IMR-90 (cell line): ENCODE measurements at regions not wholly inside any gene's neighbourhood (a gene's known extent, or its start where the extent isn't known, plus 50 kb on each side); places are given as distances from the start of the nearest gene placed in this dataset.

Source experiments
- ATAC-seq: fragments of 200-7000 bp; cut with Tn5 transposase; 2 replicates; pipeline ENCODE4 v1.9.1; 2020; ENCODE audit warnings: low read depth, mild to moderate bottlenecking, moderate library complexity
- BruUV-seq: library from RNA; stranded (reverse); fragments of 400-500 nt; replicated peaks from 2 replicates; lab custom pipeline; 2021; lab: Mats Ljungman, UMichigan
- CTCF ChIA-PET: fragments of 300-600 bp; formaldehyde crosslinking; extraction: SDS; loops from one replicate; lab custom pipeline; 2021; ENCODE audit warnings: antibody characterized with exemption; lab: Yijun Ruan, JAX
- POLR2A ChIA-PET: fragments of 300-600 bp; sonication (Branson Sonifier 250); formaldehyde crosslinking; loops from one replicate; lab custom pipeline; 2022; ENCODE audit warnings: antibody characterized with exemption; ENCODE audit not compliant: unreplicated experiment; lab: Charles Lee
- DNase-seq: peaks from one replicate; pipeline ENCODE4 v3.0.0; 2013
- H2AFZ ChIP-seq: replicated peaks from 2 replicates; pipeline ENCODE3; 2013; ENCODE audit warnings: low read length, mild to moderate bottlenecking; ENCODE audit not compliant: poor library complexity
- H2AK5ac ChIP-seq: 2 replicates; pipeline ENCODE4 v1.6.1; 2013; ENCODE audit warnings: low read depth, low read length, inconsistent platforms
- H2AK9ac ChIP-seq: replicated peaks from 2 replicates; pipeline ENCODE3; 2013; ENCODE audit warnings: mild to moderate bottlenecking, low read depth, low read length, moderate library complexity; ENCODE audit not compliant: poor library complexity
- H2BK120ac ChIP-seq: 2 replicates; pipeline ENCODE4 v1.6.1; 2013; ENCODE audit warnings: low read depth, low read length, inconsistent platforms
- H2BK15ac ChIP-seq: 3 replicates; pipeline ENCODE4 v1.6.1; 2013; ENCODE audit warnings: low read depth, low read length, inconsistent platforms
- H2BK20ac ChIP-seq: 2 replicates; pipeline ENCODE4 v1.6.1; 2013; ENCODE audit warnings: low read depth, mild to moderate bottlenecking, inconsistent platforms, low read length, moderate library complexity
- H2BK5ac ChIP-seq: 2 replicates; pipeline ENCODE4 v1.6.1; 2013; ENCODE audit warnings: mild to moderate bottlenecking, low read depth, low read length, inconsistent platforms; ENCODE audit not compliant: poor library complexity, severe bottlenecking
- H3K14ac ChIP-seq: replicated peaks from 2 replicates; pipeline ENCODE4 v1.6.1; 2013; ENCODE audit warnings: low read depth, low read length, inconsistent platforms
- H3K18ac ChIP-seq: 2 replicates; pipeline ENCODE4 v1.6.1; 2013; ENCODE audit warnings: low read depth, low read length, control low read depth
- H3K23ac ChIP-seq: 2 replicates; pipeline ENCODE4 v1.6.1; 2013; ENCODE audit warnings: low read depth, low read length, inconsistent platforms
- H3K27ac ChIP-seq: 2 replicates; pipeline ENCODE4 v1.5.1; 2013; ENCODE audit warnings: mild to moderate bottlenecking, control low read depth, low read length; ENCODE audit not compliant: insufficient read depth
- H3K27me3 ChIP-seq: 2 replicates; pipeline ENCODE4 v1.6.1; 2013; ENCODE audit warnings: low read length; ENCODE audit not compliant: control insufficient read depth, insufficient read depth
- H3K36me3 ChIP-seq: 2 replicates; pipeline ENCODE4 v1.6.1; 2013; ENCODE audit warnings: low read length, mixed read lengths; ENCODE audit not compliant: control insufficient read depth, insufficient read depth
- H3K4ac ChIP-seq: 2 replicates; pipeline ENCODE4 v1.6.1; 2013; ENCODE audit warnings: low read depth, low read length, inconsistent platforms
- H3K4me1 ChIP-seq: 2 replicates; pipeline ENCODE4 v1.6.1; 2013; ENCODE audit warnings: low read length, mixed read lengths; ENCODE audit not compliant: control insufficient read depth, insufficient read depth
- H3K4me2 ChIP-seq: 2 replicates; pipeline ENCODE4 v1.6.1; 2013; ENCODE audit warnings: low read depth, mild to moderate bottlenecking, control low read depth, low read length, moderate library complexity
- H3K4me3 ChIP-seq: 2 replicates; pipeline ENCODE4 v1.5.1; 2013; ENCODE audit warnings: low read depth, mild to moderate bottlenecking, control low read depth, low read length, moderate library complexity; ENCODE audit not compliant: insufficient read depth
- H3K56ac ChIP-seq: 2 replicates; pipeline ENCODE4 v1.6.1; 2013; ENCODE audit warnings: low read length, inconsistent platforms; ENCODE audit not compliant: insufficient read depth; ENCODE audit errors: extremely low read depth
- H3K79me1 ChIP-seq, 2 experiments: 2 replicates each; pipeline ENCODE4 v1.6.1; 2013; ENCODE audit warnings: low read length in 2 of 2, inconsistent platforms in 1 of 2, low read depth in 1 of 2
- H3K9ac ChIP-seq: 2 replicates; pipeline ENCODE4 v1.6.1; 2013; ENCODE audit warnings: low read depth, low read length, control low read depth
- H3K9me1 ChIP-seq: 2 replicates; pipeline ENCODE4 v1.6.1; 2013; ENCODE audit warnings: low read length, inconsistent platforms; ENCODE audit not compliant: insufficient read depth
- H3K9me3 ChIP-seq: 2 replicates; pipeline ENCODE4 v1.6.1; 2013; ENCODE audit warnings: low read length; ENCODE audit not compliant: control insufficient read depth, insufficient read depth
- H4K20me1 ChIP-seq: 2 replicates; pipeline ENCODE4 v1.6.1; 2013; ENCODE audit warnings: low read length, inconsistent platforms; ENCODE audit not compliant: insufficient read depth
- H4K5ac ChIP-seq: 2 replicates; pipeline ENCODE4 v1.6.1; 2013; ENCODE audit warnings: mild to moderate bottlenecking, low read depth, low read length, control low read depth
- H4K8ac ChIP-seq, 2 experiments: 2 replicates each; pipeline ENCODE4 v1.6.1; 2013; ENCODE audit warnings: low read depth in 2 of 2, low read length in 2 of 2, control low read depth in 1 of 2, inconsistent platforms in 1 of 2
- H4K91ac ChIP-seq: 2 replicates; pipeline ENCODE4 v1.6.1; 2013; ENCODE audit warnings: low read depth, low read length, inconsistent platforms; ENCODE audit not compliant: insufficient read depth
- BHLHE40 ChIP-seq: fragments of 150-350 bp; IDR thresholded peaks from 2 replicates; pipeline ENCODE4 v1.6.1; 2016; ENCODE audit warnings: mild to moderate bottlenecking, low read depth, low read length
- CEBPB ChIP-seq: IDR thresholded peaks from 2 replicates; pipeline ENCODE4 v1.6.1; 2012; ENCODE audit warnings: low read depth, low read length, improper control_type of control experiment
- CHD1 ChIP-seq: IDR thresholded peaks from 2 replicates; pipeline ENCODE4 v1.6.1; 2012; ENCODE audit warnings: low read depth, low read length, improper control_type of control experiment
- CTCF ChIP-seq: conservative IDR thresholded peaks from 2 replicates; pipeline ENCODE4 v1.5.1; 2012; ENCODE audit warnings: mild to moderate bottlenecking, low read depth, low read length, improper control_type of control experiment
- ELK1 ChIP-seq: fragments of 150-350 bp; IDR thresholded peaks from 2 replicates; pipeline ENCODE4 v1.6.1; 2016; ENCODE audit warnings: low read depth, mild to moderate bottlenecking, low read length, moderate library complexity, borderline replicate concordance
- FOS ChIP-seq: fragments of 150-350 bp; IDR thresholded peaks from 2 replicates; pipeline ENCODE4 v1.6.1; 2016; ENCODE audit warnings: low read depth, low read length
- MAFK ChIP-seq: IDR thresholded peaks from 2 replicates; pipeline ENCODE4 v1.6.1; 2012; ENCODE audit warnings: low read depth, low read length, improper control_type of control experiment
- MAZ ChIP-seq: IDR thresholded peaks from 2 replicates; pipeline ENCODE4 v1.6.1; 2012; ENCODE audit warnings: low read depth, mild to moderate bottlenecking, low read length, improper control_type of control experiment, moderate library complexity, borderline replicate concordance
- MXI1 ChIP-seq: IDR thresholded peaks from 2 replicates; pipeline ENCODE4 v1.6.1; 2012; ENCODE audit warnings: low read depth, mild to moderate bottlenecking, low read length, moderate library complexity, borderline replicate concordance
- NFE2L2 ChIP-seq: fragments of 150-350 bp; IDR thresholded peaks from 2 replicates; pipeline ENCODE4 v1.6.1; 2016; ENCODE audit warnings: low read depth, mild to moderate bottlenecking, low read length
- POLR2A ChIP-seq: IDR thresholded peaks from 2 replicates; pipeline ENCODE4 v1.6.1; 2012; ENCODE audit warnings: mild to moderate bottlenecking, low read depth, low read length
- RAD21 ChIP-seq: IDR thresholded peaks from 2 replicates; pipeline ENCODE4 v1.6.1; 2012; ENCODE audit warnings: low read length, improper control_type of control experiment
- RCOR1 ChIP-seq: IDR thresholded peaks from 2 replicates; pipeline ENCODE4 v1.6.1; 2012; ENCODE audit warnings: mild to moderate bottlenecking, low read length, improper control_type of control experiment; ENCODE audit not compliant: insufficient replicate concordance
- RFX5 ChIP-seq: IDR thresholded peaks from 2 replicates; pipeline ENCODE4 v1.8.0; 2012; ENCODE audit warnings: low read depth, mild to moderate bottlenecking, low read length, moderate library complexity
- SMC3 ChIP-seq: fragments of 150-350 bp; IDR thresholded peaks from 2 replicates; pipeline ENCODE4 v1.6.1; 2016; ENCODE audit warnings: low read depth, mild to moderate bottlenecking, antibody characterized with exemption, low read length, moderate library complexity
- USF2 ChIP-seq: fragments of 150-350 bp; IDR thresholded peaks from 2 replicates; pipeline ENCODE4 v1.6.1; 2017; ENCODE audit warnings: mild to moderate bottlenecking, antibody characterized with exemption, low read length, low read depth
- dilution Hi-C: fragments of 300-500 bp; cut with HindIII; formaldehyde crosslinking; loops from one replicate; pipeline ENCODE4 v1.14.3; 2018; ENCODE audit warnings: low sequenced_read_pairs; ENCODE audit not compliant: unreplicated experiment
- in situ Hi-C: fragments of 300-500 bp; cut with MboI; formaldehyde crosslinking; loops from 3 replicates; pipeline ENCODE4 v1.14.3; 2019; ENCODE audit warnings: low sequenced_read_pairs, inconsistent platforms, mixed read lengths
- intact Hi-C: fragments of 100-400 bp; cut with micrococcal nuclease; formaldehyde crosslinking; loops from 2 replicates; pipeline ENCODE4 v1.10.0; 2022

- Histone ChIP-seq H3K9me3 (no peaks in the 10 kb centered on the region), H3K9me1 (no peaks in the 10 kb centered on the region), H4K20me1 (no peaks in the 10 kb centered on the region), H2BK20ac (no peak overlapping the region), H2BK120ac (no peak overlapping the region), H3K79me1 (no peaks in the 10 kb centered on the region), H2BK15ac (no peak overlapping the region), H2AK9ac (no peak overlapping the region), H3K9ac (no peak overlapping the region), H4K8ac (no peak overlapping the region), H3K4me1 (no peaks in the 10 kb centered on the region), H3K36me3 (no peaks in the 10 kb centered on the region), H4K5ac (no peak overlapping the region), H2AFZ (no peak overlapping the region), H3K23ac (no peak overlapping the region), H3K4ac (no peak overlapping the region), H3K14ac (no peak overlapping the region), H3K4me2 (no peak overlapping the region), H3K18ac (no peak overlapping the region), H2BK5ac (no peak overlapping the region), H3K56ac (no peak overlapping the region), H3K27ac (no peak overlapping the region), H3K27me3 (peaks cover 18% of the 10 kb centered on the region), H2AK5ac (no peak overlapping the region), H3K4me3 (no peak overlapping the region), H4K91ac (no peak overlapping the region)
- TF ChIP-seq RAD21 (no peak), FOS (no peak), RFX5 (no peak), CTCF (no peak), MAZ (no peak), SMC3 (no peak), NFE2L2 (no peak), RCOR1 (no peak), MAFK (no peak), CHD1 (no peak), BHLHE40 (no peak), ELK1 (no peak), POLR2A (no peak), CEBPB (no peak), USF2 (no peak), MXI1 (no peak)
- intact Hi-C loops, result no loop called here
- in situ Hi-C loops, result no loop called here
- DNase-seq (no peak), ATAC-seq (no peak)
- dilution Hi-C loops, result no loop called here
- ChIA-PET CTCF (no interaction called here), POLR2A (no interaction called here)
- BruUV-seq, result no TSS peak
These were observed 203.5 kb upstream of the N4BP1 start for GRCh38 chr16:48813485-48813884.
